T-helper 17 cell (primary cell): ENCODE measurements at regions not wholly inside any gene's neighbourhood (a gene's known extent, or its start where the extent isn't known, plus 50 kb on each side); places are given as distances from the start of the nearest gene placed in this dataset.

Source experiments
- ATAC-seq: fragments of 150-1000 bp; cut with Tn5 transposase; 2 replicates; pipeline ENCODE4 v1.10.0; 2021; ENCODE audit warnings: mild to moderate bottlenecking, moderate library complexity
- DNase-seq, 3 donors: peaks; one replicate each; pipeline versions ENCODE4 v3.0.0 to v3.0.0-alpha.2; 2020 to 2021
- H3K9me3 ChIP-seq: one replicate; pipeline ENCODE4 v1.7.0; 2013; ENCODE audit warnings: low read length, mild to moderate bottlenecking; ENCODE audit not compliant: control insufficient read depth, poor library complexity, severe bottlenecking
- H3K27ac Mint-ChIP-seq: one replicate; pipeline ENCODE4 v1.8.0; 2022; ENCODE audit warnings: mild to moderate bottlenecking, moderate library complexity, mixed read lengths
- H3K27me3 Mint-ChIP-seq: one replicate; pipeline ENCODE4 v1.8.0; 2022; ENCODE audit warnings: mixed read lengths
- H3K36me3 Mint-ChIP-seq: one replicate; pipeline ENCODE4 v1.8.0; 2022; ENCODE audit warnings: low read depth, mixed read lengths
- H3K4me1 Mint-ChIP-seq: one replicate; pipeline ENCODE4 v1.8.0; 2022; ENCODE audit warnings: mild to moderate bottlenecking, mixed read lengths
- H3K4me3 Mint-ChIP-seq: one replicate; pipeline ENCODE4 v1.8.0; 2022; ENCODE audit warnings: mild to moderate bottlenecking, moderate library complexity, mixed read lengths

DNA sequence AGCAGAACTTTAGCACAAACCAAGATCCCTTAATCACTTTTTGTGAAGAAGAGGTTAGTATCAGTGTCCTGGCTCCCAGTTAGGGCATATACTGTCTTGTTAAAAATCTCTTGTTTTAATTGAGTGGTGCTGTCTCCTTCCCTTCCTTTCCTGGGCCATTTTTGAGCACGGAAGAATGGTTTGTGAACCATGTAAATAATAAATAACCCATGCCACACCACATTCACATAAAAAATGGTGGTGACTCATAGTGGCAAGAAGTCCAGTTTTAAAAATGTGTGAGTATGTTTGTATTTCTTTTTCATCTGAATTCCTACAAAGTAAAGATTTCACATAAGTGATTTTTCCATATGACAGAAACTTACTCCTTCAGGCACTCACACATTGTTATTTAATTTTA is 59.1 kb upstream of the SPRED1 start:
- no peak for DNase-seq
- H3K4me1 Mint-ChIP-seq, result no peaks in the 10 kb centered on the region
- ATAC-seq, result no peak
- no peaks in the 10 kb centered on the region for H3K36me3 Mint-ChIP-seq
- no peak overlapping the region for H3K4me3 Mint-ChIP-seq
- H3K27ac Mint-ChIP-seq, result no peak overlapping the region
- no peaks in the 10 kb centered on the region for H3K9me3 ChIP-seq
- peaks cover 35% of the 10 kb centered on the region for H3K27me3 Mint-ChIP-seq

- DNase-seq, result no peak
- H3K4me3 Mint-ChIP-seq, result no peak overlapping the region
- H3K27me3 Mint-ChIP-seq, result peaks cover 34% of the 10 kb centered on the region
- H3K4me1 Mint-ChIP-seq, result no peaks in the 10 kb centered on the region
- no peaks in the 10 kb centered on the region for H3K9me3 ChIP-seq
- no peak overlapping the region for H3K27ac Mint-ChIP-seq
- H3K36me3 Mint-ChIP-seq, result no peaks in the 10 kb centered on the region
- ATAC-seq, result no peak
These were observed 57.3 kb upstream of the SPRED1 start for GRCh38 chr15:38195191-38195901.

DNA sequence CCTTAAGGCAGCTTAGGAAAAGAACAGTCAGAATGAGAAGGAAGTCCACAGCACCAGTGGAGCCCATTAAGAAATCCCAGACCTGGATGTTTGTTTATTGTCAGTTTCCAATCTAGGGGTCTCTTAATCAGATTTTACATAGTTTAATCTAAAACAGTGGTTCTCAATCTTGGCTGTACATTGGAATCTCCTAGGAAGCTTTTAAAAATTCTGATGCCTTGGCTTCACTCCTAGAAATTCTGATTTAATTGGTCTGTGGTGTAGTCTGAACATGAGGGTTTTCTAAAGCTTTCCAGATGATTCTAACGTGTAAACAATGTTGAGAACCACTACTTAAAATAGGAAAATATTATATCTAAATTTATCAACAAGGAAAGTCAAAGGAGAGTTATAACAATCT is 56.6 kb upstream of the SPRED1 start:
- H3K27me3 Mint-ChIP-seq, result peaks cover 32% of the 10 kb centered on the region
- H3K27ac Mint-ChIP-seq, result no peak overlapping the region
- DNase-seq (no peak), ATAC-seq (no peak)
- no peak overlapping the region for H3K4me3 Mint-ChIP-seq
- H3K9me3 ChIP-seq, result no peaks in the 10 kb centered on the region
- H3K4me1 Mint-ChIP-seq, result no peaks in the 10 kb centered on the region
- no peaks in the 10 kb centered on the region for H3K36me3 Mint-ChIP-seq

DNA sequence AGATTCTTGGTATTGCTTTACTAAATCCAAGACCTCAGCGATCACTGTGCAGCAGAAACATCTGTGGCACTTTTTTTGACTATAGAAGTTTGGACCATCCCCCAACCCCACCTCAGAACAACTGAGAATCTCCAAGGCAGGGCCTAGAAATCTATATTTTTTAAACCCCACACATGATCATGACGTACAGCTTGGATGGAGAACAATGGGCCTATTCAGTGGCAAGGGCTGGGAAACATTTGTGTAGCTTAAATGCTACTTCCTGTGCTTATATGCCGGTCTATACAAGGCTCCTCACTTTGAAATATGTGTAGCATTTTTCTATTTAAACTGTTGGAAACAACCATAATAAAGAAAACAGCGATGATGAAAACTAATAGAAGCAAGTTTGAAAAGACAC is 55.1 kb upstream of the SPRED1 start:
- H3K9me3 ChIP-seq, result no peaks in the 10 kb centered on the region
- peaks cover 31% of the 10 kb centered on the region for H3K27me3 Mint-ChIP-seq
- ATAC-seq, result no peak
- no peak overlapping the region for H3K27ac Mint-ChIP-seq
- H3K4me1 Mint-ChIP-seq, result no peaks in the 10 kb centered on the region
- no peak for DNase-seq
- H3K4me3 Mint-ChIP-seq, result no peak overlapping the region
- H3K36me3 Mint-ChIP-seq, result no peaks in the 10 kb centered on the region

GRCh38 chr15:38201714-38202113 is 50.9 kb upstream of the SPRED1 start:
- Mint-ChIP-seq H3K36me3 (no peaks in the 10 kb centered on the region), H3K27ac (no peak overlapping the region), H3K27me3 (peaks cover 42% of the 10 kb centered on the region), H3K4me3 (no peak overlapping the region), H3K4me1 (no peaks in the 10 kb centered on the region)
- DNase-seq (no peak), ATAC-seq (no peak)
- H3K9me3 ChIP-seq, result no peaks in the 10 kb centered on the region

- Mint-ChIP-seq H3K27me3 (peaks cover 45% of the 10 kb centered on the region), H3K4me3 (no peak overlapping the region)
These were observed 50.3 kb upstream of the SPRED1 start for GRCh38 chr15:38202361-38202760.

More at GRCh38 chr15:38202361-38202760, 50.3 kb upstream of the SPRED1 start:
- ATAC-seq (no peak), DNase-seq (no peak)
- Mint-ChIP-seq H3K27ac (no peak overlapping the region), H3K4me1 (no peaks in the 10 kb centered on the region), H3K36me3 (no peaks in the 10 kb centered on the region)
- H3K9me3 ChIP-seq, result no peaks in the 10 kb centered on the region
